HL-60 (cell line): ENCODE measurements at regions not wholly inside any gene's neighbourhood (a gene's known extent, or its start where the extent isn't known, plus 50 kb on each side); places are given as distances from the start of the nearest gene placed in this dataset.

Experiments used
- DNase-seq, 2 experiments: peaks; one replicate each; pipeline ENCODE4 v3.0.0-alpha.2; 2010 to 2020; ENCODE audit warnings: low read depth in 1 of 2, low spot score in 1 of 2
- H3K27ac ChIP-seq: fragments of 250-450 bp; sonication (Bioruptor Pico); replicated peaks from 2 replicates; pipeline ENCODE4 v1.5.1; 2020; ENCODE audit warnings: mild to moderate bottlenecking, moderate library complexity
- H3K27me3 ChIP-seq: fragments of 250-450 bp; sonication (Bioruptor Pico); 2 replicates; pipeline ENCODE4 v1.5.1; 2021; ENCODE audit warnings: mild to moderate bottlenecking, moderate library complexity; ENCODE audit not compliant: insufficient read depth, poor library complexity, severe bottlenecking
- H3K4me3 ChIP-seq: replicated peaks from 2 replicates; pipeline ENCODE4 v1.5.1; 2011; ENCODE audit warnings: mild to moderate bottlenecking, control low read depth, low read length; ENCODE audit not compliant: insufficient read depth
- CTCF ChIP-seq: IDR thresholded peaks from one replicate; pipeline ENCODE4 v1.5.1; 2011; ENCODE audit warnings: low read length, control low read depth, inconsistent platforms; ENCODE audit not compliant: insufficient read depth
- GABPA ChIP-seq: IDR thresholded peaks from 2 replicates; pipeline ENCODE4 v1.6.1; 2012; ENCODE audit warnings: low read depth
- POLR2AphosphoS5 ChIP-seq: IDR thresholded peaks from 2 replicates; pipeline ENCODE4 v1.6.1; 2012; ENCODE audit warnings: low read depth
- REST ChIP-seq: IDR thresholded peaks from 2 replicates; pipeline ENCODE4 v1.6.1; 2012; ENCODE audit warnings: low read depth; ENCODE audit not compliant: insufficient replicate concordance
- SPI1 ChIP-seq: IDR thresholded peaks from 2 replicates; pipeline ENCODE4 v1.6.1; 2012; ENCODE audit warnings: low read depth, mild to moderate bottlenecking, borderline replicate concordance

GRCh38 chr9:79924836-79925235 lies 353.1 kb downstream of the TLE4 start:
- H3K27ac ChIP-seq: no peak overlapping the region
- no peak for DNase-seq
- no peak for TF ChIP-seq GABPA
- no peak for TF ChIP-seq REST
- no peak for TF ChIP-seq SPI1
- no peak for TF ChIP-seq CTCF
- no peak for TF ChIP-seq POLR2AphosphoS5
- no peaks in the 10 kb centered on the region for H3K27me3 ChIP-seq
- H3K4me3 ChIP-seq: no peak overlapping the region

GRCh38 chr9:79917421-79917820 lies 345.7 kb downstream of the TLE4 start:
- DNase-seq: no peak
- Histone ChIP-seq H3K27me3 (no peaks in the 10 kb centered on the region), H3K27ac (no peak overlapping the region), H3K4me3 (no peak overlapping the region)
- no peak for TF ChIP-seq POLR2AphosphoS5
- TF ChIP-seq REST: no peak
- TF ChIP-seq GABPA: no peak
- TF ChIP-seq CTCF: no peak
- TF ChIP-seq SPI1: no peak

GRCh38 chr9:79913867-79914266 lies 342.1 kb downstream of the TLE4 start:
- TF ChIP-seq REST (no peak), GABPA (no peak), SPI1 (no peak)
- no peak overlapping the region for H3K4me3 ChIP-seq

More at GRCh38 chr9:79913867-79914266, 342.1 kb downstream of the TLE4 start:
- Histone ChIP-seq H3K27me3 (no peaks in the 10 kb centered on the region), H3K27ac (no peak overlapping the region)
- no peak for DNase-seq
